ENCODE measurements at regions not wholly inside any gene's neighbourhood (a gene's known extent, or its start where the extent isn't known, plus 50 kb on each side); places are given as distances from the start of the nearest gene placed in this dataset.
A peak's percentile ranks its signal among the peaks of the same experiment; 100 is the strongest.

DNA sequence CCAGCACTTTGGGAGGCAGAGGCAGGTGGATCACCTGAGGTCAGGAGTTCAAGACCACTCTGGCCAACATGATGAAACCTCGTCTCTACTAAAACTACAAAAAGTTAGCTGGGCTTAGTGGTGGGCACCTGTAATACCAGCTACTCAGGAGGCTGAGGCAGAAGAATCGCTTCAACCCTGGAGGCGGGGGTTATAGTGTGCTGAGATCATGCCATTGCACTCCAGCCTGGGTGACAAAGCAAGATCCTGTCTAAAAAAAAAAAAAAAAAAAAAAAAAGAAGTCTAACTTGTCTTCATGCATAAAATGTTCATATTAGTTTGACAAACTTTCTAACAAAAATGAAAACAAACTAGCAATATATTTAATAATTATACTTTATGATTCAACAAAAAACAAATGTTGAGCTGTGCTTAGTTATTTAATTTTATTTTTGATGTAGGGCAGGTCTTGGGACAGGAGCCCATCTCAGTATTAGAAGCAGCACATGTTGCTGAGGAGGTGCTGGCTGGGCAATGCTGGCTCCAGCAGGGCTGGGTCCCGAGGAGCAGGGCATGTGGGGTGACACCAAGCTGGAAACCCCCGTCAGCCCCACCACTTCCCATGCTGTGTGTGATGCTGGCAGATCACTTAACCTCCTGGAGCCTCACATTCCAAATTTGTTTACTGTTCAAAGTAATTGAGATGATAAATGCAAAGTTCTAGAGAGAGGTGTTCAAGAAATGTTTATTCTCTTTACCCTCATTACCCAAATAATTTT is 335.3 kb upstream of the KLF6 start:
- 33% methylated on average over 1 of the region's 5 CpGs for WGBS (ENCODE audit: insufficient coverage)
- H3K27me3 ChIP-seq (ENCODE audit: control insufficient read depth, insufficient read depth, low read length): no peaks in the 10 kb centered on the region
- no peaks in the 10 kb centered on the region for H3K36me3 ChIP-seq (ENCODE audit: control insufficient read depth, insufficient read depth, low read length)
- H3K4me3 ChIP-seq (ENCODE audit: low read length): no peak overlapping the region
- H3K27ac ChIP-seq (ENCODE audit: low read length): no peak overlapping the region
- peaks cover 4% of the 10 kb centered on the region for H3K4me1 ChIP-seq (ENCODE audit: control insufficient read depth, insufficient read depth, low read length)
- no peak for DNase-seq
- H3K9me3 ChIP-seq (replicated peaks; ENCODE audit: control insufficient read depth, low read depth, low read length): peaks cover 5% of the 10 kb centered on the region

DNA sequence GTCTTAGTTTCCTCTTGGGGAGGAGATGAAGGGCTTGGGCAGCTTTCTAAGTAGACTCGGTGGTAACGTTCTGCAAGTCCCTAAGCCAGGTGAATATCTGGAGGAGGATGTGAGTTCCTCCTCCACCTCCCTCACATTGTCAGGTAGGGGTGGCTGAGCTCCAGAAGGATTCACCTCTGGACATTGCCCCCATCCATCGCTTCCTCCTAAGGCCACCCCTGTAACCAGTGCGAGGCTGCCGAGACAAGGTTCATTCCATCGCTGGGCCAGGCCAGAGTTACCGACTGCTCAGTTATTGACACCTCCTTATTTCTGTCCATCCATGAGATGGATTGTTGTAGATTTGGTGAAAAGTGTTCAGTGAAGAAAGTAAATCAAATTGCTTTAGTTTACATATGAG is 334.1 kb upstream of the KLF6 start:
- H3K4me3 ChIP-seq (ENCODE audit: low read length): no peak overlapping the region
- no CpG with 5 or more reads among the region's 7 CpGs for WGBS (ENCODE audit: insufficient coverage)
- H3K9me3 ChIP-seq (replicated peaks; ENCODE audit: control insufficient read depth, low read depth, low read length): peaks cover 4% of the 10 kb centered on the region
- H3K36me3 ChIP-seq (ENCODE audit: control insufficient read depth, insufficient read depth, low read length): no peaks in the 10 kb centered on the region
- no peaks in the 10 kb centered on the region for H3K27me3 ChIP-seq (ENCODE audit: control insufficient read depth, insufficient read depth, low read length)
- H3K4me1 ChIP-seq (ENCODE audit: control insufficient read depth, insufficient read depth, low read length): peaks cover 4% of the 10 kb centered on the region
- no peak for DNase-seq
- no peak overlapping the region for H3K27ac ChIP-seq (ENCODE audit: low read length)

DNA sequence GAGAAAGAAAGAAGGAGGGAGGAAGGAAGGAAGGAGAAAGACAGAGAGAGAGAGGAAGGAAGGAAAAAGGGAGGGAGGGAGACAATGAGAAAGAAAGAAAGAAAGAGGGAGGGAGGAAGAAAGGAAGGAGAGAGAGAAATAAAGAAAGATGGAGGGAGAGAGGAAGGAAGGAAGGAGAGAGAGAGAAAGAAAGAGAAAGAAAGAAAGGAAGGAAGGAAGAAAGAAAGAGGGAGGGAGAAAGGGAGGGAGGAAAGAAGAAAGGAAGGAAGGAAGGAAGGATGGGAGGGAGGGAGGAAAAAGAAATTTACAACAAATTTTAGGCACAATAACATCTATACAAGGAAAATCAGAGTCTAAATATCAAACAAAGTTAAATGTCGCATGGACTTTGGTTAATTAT is 332.6 kb upstream of the KLF6 start:
- no peak overlapping the region for H3K27ac ChIP-seq (ENCODE audit: low read length)
- H3K9me3 ChIP-seq (replicated peaks; ENCODE audit: control insufficient read depth, low read depth, low read length): peaks cover 4% of the 10 kb centered on the region
- no peak for DNase-seq
- H3K4me1 ChIP-seq (ENCODE audit: control insufficient read depth, insufficient read depth, low read length): peaks cover 4% of the 10 kb centered on the region
- WGBS (ENCODE audit: insufficient coverage): no CpG with 5 or more reads among the region's 1 CpG
- no peaks in the 10 kb centered on the region for H3K36me3 ChIP-seq (ENCODE audit: control insufficient read depth, insufficient read depth, low read length)
- H3K4me3 ChIP-seq (ENCODE audit: low read length): no peak overlapping the region
- no peaks in the 10 kb centered on the region for H3K27me3 ChIP-seq (ENCODE audit: control insufficient read depth, insufficient read depth, low read length)

DNA sequence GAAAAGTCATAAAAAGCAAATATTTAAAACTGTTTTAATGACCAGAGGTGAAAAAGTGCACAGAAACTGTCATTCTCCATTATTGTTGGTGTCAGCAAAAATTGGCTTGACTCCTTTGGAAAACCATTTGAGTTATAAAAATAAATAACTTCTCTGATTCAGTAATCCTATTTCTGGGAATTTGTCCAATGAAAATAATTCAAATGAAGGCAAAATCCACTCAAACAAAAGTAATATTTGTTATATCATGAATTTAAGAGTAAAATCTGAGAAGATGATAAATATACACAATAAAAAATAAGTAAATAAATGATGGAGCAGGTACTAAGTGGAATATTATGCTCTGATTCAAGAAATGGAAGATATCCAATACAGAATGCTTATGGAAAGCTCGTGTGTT is 326.6 kb upstream of the KLF6 start:
- Histone ChIP-seq H3K4me3 (ENCODE audit: low read length) (no peak overlapping the region), H3K27ac (ENCODE audit: low read length) (no peak overlapping the region), H3K27me3 (ENCODE audit: control insufficient read depth, insufficient read depth, low read length) (no peaks in the 10 kb centered on the region), H3K9me3 (replicated peaks; ENCODE audit: control insufficient read depth, low read depth, low read length) (peaks cover 4% of the 10 kb centered on the region), H3K4me1 (ENCODE audit: control insufficient read depth, insufficient read depth, low read length) (no peaks in the 10 kb centered on the region), H3K36me3 (ENCODE audit: control insufficient read depth, insufficient read depth, low read length) (no peaks in the 10 kb centered on the region)
- WGBS (ENCODE audit: insufficient coverage): no CpG with 5 or more reads among the region's 1 CpG
- peak; percentile 59 for DNase-seq

DNA sequence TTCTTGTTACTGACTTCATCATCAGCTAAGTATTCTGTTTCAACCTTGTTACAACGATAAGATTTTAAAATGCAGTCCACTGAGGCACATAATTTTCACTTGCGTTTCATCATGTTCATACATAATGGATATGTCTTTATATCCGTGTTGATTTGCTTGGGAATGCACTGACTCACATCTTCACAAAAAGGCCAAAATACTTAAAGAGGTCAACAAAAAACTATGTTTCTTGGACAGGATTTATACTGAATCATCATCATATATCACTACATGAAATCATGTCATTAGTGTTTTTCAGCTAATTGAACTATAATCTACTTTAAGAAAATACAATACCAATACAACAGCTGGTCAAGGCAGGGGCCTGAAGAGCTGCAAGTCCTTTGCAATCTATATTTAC is 324.5 kb upstream of the KLF6 start:
- Histone ChIP-seq H3K27me3 (ENCODE audit: control insufficient read depth, insufficient read depth, low read length) (no peaks in the 10 kb centered on the region), H3K9me3 (replicated peaks; ENCODE audit: control insufficient read depth, low read depth, low read length) (peaks cover 4% of the 10 kb centered on the region), H3K27ac (ENCODE audit: low read length) (no peak overlapping the region), H3K4me1 (ENCODE audit: control insufficient read depth, insufficient read depth, low read length) (no peaks in the 10 kb centered on the region), H3K36me3 (ENCODE audit: control insufficient read depth, insufficient read depth, low read length) (no peaks in the 10 kb centered on the region), H3K4me3 (ENCODE audit: low read length) (no peak overlapping the region)
- peak; percentile 29 for DNase-seq
- WGBS (ENCODE audit: insufficient coverage): no CpG with 5 or more reads among the region's 3 CpGs

DNA sequence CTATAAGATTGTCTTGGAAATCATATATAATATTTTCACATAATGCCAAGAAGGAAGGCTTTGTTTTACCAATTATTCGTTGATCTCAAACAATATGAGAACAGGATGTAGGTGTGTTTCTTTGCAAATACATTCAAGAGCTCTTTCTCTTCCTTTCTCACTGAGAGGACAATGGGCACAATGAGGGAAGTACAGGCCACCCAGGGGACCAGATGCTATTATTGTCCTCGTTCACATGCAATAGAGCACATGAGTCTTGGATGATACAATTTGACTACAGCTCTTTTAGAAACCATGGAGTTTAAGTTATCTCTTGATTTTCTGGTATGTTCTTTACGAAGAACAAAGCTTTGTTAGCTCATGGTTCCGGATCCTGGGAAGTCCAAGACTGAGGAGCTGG is 323.7 kb upstream of the KLF6 start:
- peak; percentile 49 for DNase-seq
- WGBS (ENCODE audit: insufficient coverage): no CpG with 5 or more reads among the region's 4 CpGs
- Histone ChIP-seq H3K36me3 (ENCODE audit: control insufficient read depth, insufficient read depth, low read length) (no peaks in the 10 kb centered on the region), H3K9me3 (replicated peaks; ENCODE audit: control insufficient read depth, low read depth, low read length) (peaks cover 4% of the 10 kb centered on the region), H3K27ac (ENCODE audit: low read length) (no peak overlapping the region), H3K27me3 (ENCODE audit: control insufficient read depth, insufficient read depth, low read length) (no peaks in the 10 kb centered on the region), H3K4me1 (ENCODE audit: control insufficient read depth, insufficient read depth, low read length) (no peaks in the 10 kb centered on the region), H3K4me3 (ENCODE audit: low read length) (no peak overlapping the region)

DNA sequence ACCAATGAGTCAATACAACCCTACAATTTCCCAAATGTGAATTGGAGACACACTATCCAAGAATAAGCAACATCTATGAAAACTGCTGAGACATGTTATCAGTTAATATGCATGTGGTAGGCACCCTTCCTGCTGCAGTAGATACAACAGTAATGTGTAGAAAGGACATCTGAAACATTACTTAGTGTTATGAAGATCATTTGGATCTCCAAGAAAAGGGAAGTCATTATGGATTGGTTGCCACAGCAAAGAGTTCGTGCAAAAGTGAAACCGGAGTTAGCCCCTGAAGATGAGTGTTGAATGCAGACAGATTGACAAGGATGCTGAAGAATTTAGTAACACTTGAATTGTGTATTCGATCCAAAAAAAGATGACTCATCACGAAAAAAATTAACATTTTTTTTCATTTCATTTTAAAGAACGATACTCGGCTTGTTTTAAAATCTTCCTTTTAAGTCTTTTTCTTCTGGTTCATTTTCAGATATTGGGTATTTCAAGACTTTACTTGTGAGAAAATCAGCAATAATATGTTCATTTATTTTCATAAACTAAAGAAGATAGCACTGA is 322.4 kb upstream of the KLF6 start:
- H3K4me3 ChIP-seq (ENCODE audit: low read length): no peak overlapping the region
- H3K27ac ChIP-seq (ENCODE audit: low read length): no peak overlapping the region
- peak; percentile 44 for DNase-seq
- H3K9me3 ChIP-seq (replicated peaks; ENCODE audit: control insufficient read depth, low read depth, low read length): peaks cover 4% of the 10 kb centered on the region
- WGBS (ENCODE audit: insufficient coverage): 73% methylated on average over 2 of the region's 6 CpGs
- H3K36me3 ChIP-seq (ENCODE audit: control insufficient read depth, insufficient read depth, low read length): no peaks in the 10 kb centered on the region
- H3K4me1 ChIP-seq (ENCODE audit: control insufficient read depth, insufficient read depth, low read length): no peaks in the 10 kb centered on the region
- H3K27me3 ChIP-seq (ENCODE audit: control insufficient read depth, insufficient read depth, low read length): no peaks in the 10 kb centered on the region

DNA sequence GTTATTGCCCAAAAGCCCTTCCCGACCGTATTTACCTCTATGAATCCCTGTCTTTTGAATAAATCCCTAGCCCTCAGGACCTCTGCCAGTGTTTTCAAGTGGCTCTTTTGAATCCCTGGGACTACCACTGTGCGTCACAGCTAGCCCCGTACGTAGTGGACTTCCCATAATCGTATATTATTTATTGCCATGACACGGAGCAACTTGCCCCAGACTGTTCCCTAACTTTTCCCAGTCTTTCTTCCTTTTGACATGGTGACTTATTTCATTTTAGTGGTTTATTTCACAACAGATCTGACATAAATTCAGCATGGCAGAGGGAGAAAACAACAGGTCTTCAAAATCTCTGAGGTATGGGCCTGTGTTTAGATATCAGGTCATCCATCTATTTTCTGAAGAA is 318.6 kb upstream of the KLF6 start:
- 59% methylated on average over 6 of the region's 7 CpGs for WGBS (ENCODE audit: insufficient coverage)
- H3K36me3 ChIP-seq (ENCODE audit: control insufficient read depth, insufficient read depth, low read length): no peaks in the 10 kb centered on the region
- H3K4me3 ChIP-seq (ENCODE audit: low read length): no peak overlapping the region
- no peak for DNase-seq
- no peak overlapping the region for H3K27ac ChIP-seq (ENCODE audit: low read length)
- no peaks in the 10 kb centered on the region for H3K4me1 ChIP-seq (ENCODE audit: control insufficient read depth, insufficient read depth, low read length)
- H3K27me3 ChIP-seq (ENCODE audit: control insufficient read depth, insufficient read depth, low read length): no peaks in the 10 kb centered on the region
- H3K9me3 ChIP-seq (replicated peaks; ENCODE audit: control insufficient read depth, low read depth, low read length): peaks cover 4% of the 10 kb centered on the region

DNA sequence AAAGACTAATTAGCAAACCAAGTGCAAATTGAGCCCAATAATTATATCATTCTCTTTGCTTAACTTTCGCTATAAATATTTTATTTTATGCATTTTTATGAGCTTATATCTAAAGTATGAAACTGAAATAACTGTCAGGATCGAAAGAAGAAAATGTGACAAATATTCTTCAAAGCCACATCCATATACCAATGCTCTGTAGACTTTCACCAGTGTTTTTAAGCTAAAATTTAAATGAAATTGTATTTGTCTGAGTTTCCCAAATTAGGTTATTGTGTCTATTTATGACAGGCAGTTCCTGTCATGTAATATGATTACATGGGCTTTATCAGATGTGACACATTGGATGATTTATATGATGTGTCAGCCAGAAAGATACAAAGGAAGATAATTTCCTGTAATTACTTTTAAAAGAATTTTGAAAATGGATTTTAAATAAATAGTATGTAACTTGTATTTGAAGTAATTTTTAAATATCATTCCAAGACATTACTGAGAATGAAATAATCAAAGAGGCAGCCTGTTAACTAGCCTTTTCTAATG is 317.9 kb upstream of the KLF6 start:
- H3K27ac ChIP-seq (ENCODE audit: low read length): no peak overlapping the region
- H3K27me3 ChIP-seq (ENCODE audit: control insufficient read depth, insufficient read depth, low read length): no peaks in the 10 kb centered on the region
- peaks cover 4% of the 10 kb centered on the region for H3K9me3 ChIP-seq (replicated peaks; ENCODE audit: control insufficient read depth, low read depth, low read length)
- no peaks in the 10 kb centered on the region for H3K36me3 ChIP-seq (ENCODE audit: control insufficient read depth, insufficient read depth, low read length)
- DNase-seq: no peak
- H3K4me3 ChIP-seq (ENCODE audit: low read length): no peak overlapping the region
- WGBS (ENCODE audit: insufficient coverage): no CpG with 5 or more reads among the region's 2 CpGs
- no peaks in the 10 kb centered on the region for H3K4me1 ChIP-seq (ENCODE audit: control insufficient read depth, insufficient read depth, low read length)

DNA sequence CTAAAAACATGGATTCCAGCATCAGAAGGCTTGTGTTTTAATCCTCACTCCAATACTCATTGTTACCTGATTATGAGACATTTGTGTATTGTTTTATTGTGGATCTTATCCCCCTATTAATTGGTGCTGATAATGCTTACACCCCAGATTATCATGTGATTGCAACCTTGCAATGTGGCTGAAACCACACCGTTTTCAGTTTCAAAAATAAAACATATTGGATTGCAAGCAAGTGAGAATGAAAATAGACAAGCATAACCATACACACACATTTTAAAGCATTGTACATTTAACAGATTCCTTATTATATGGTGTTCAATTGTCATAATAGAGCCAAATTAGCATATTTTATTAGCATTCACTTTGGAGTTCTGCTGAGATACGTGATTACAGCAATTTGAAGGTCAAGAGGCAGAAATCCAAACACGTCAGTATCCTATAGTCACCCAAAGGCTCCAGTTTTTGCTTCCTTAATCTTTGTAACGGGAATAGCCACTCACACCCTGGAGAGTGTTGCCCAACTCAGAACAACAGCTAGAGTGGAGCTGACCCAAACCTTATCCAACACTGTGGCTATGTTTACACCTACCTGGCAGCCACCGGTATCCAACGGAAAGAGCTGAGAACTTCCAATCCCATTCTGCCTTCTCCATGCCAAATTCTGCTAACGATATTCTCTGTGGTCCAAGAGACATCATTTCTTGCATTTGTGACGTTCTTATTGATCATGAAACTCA is 317.1 kb upstream of the KLF6 start:
- Histone ChIP-seq H3K27me3 (ENCODE audit: control insufficient read depth, insufficient read depth, low read length) (no peaks in the 10 kb centered on the region), H3K9me3 (replicated peaks; ENCODE audit: control insufficient read depth, low read depth, low read length) (peaks cover 4% of the 10 kb centered on the region), H3K4me1 (ENCODE audit: control insufficient read depth, insufficient read depth, low read length) (no peaks in the 10 kb centered on the region), H3K27ac (ENCODE audit: low read length) (no peak overlapping the region), H3K36me3 (ENCODE audit: control insufficient read depth, insufficient read depth, low read length) (no peaks in the 10 kb centered on the region), H3K4me3 (ENCODE audit: low read length) (no peak overlapping the region)
- WGBS (ENCODE audit: insufficient coverage): 81% methylated on average over 4 of the region's 8 CpGs
- no peak for DNase-seq
